KMS-11 (cell line): ENCODE measurements at regions not wholly inside any gene's neighbourhood (a gene's known extent, or its start where the extent isn't known, plus 50 kb on each side); places are given as distances from the start of the nearest gene placed in this dataset.

Source experiments
- H2AFZ ChIP-seq: fragments of 200-600 bp; sonication (generic); 2 replicates; pipeline ENCODE4 v1.6.1; 2016; ENCODE audit warnings: antibody characterized with exemption, mixed run types, low read depth
- H3K27ac ChIP-seq: fragments of 200-600 bp; sonication (generic); 2 replicates; pipeline ENCODE4 v1.6.1; 2016; ENCODE audit warnings: mild to moderate bottlenecking, mixed run types
- H3K27me3 ChIP-seq: fragments of 200-600 bp; sonication (generic); 2 replicates; pipeline ENCODE4 v1.6.1; 2017; ENCODE audit warnings: mild to moderate bottlenecking, low read depth, mixed run types, moderate library complexity; ENCODE audit not compliant: insufficient read depth
- H3K36me3 ChIP-seq: fragments of 200-600 bp; sonication (generic); 2 replicates; pipeline ENCODE4 v1.6.1; 2017; ENCODE audit warnings: mild to moderate bottlenecking, mixed run types; ENCODE audit not compliant: insufficient read depth
- H3K4me1 ChIP-seq: fragments of 200-600 bp; sonication (generic); 2 replicates; pipeline ENCODE4 v1.6.1; 2016; ENCODE audit warnings: mild to moderate bottlenecking, low read depth, mixed run types; ENCODE audit not compliant: poor library complexity, severe bottlenecking
- H3K4me2 ChIP-seq: fragments of 200-600 bp; sonication (generic); 2 replicates; pipeline ENCODE4 v1.7.0; 2016; ENCODE audit warnings: mild to moderate bottlenecking, mixed run types
- H3K4me3 ChIP-seq: fragments of 200-600 bp; sonication (generic); IDR thresholded peaks from 2 replicates; pipeline ENCODE4 v1.6.1; 2017; ENCODE audit warnings: low read depth, low read length, mixed read lengths; ENCODE audit not compliant: insufficient read depth
- H3K79me2 ChIP-seq: fragments of 200-600 bp; sonication (generic); 2 replicates; pipeline ENCODE4 v1.6.1; 2016; ENCODE audit warnings: low read depth, mixed run types; ENCODE audit not compliant: insufficient read depth
- H3K9ac ChIP-seq: fragments of 200-600 bp; sonication (generic); 2 replicates; pipeline ENCODE4 v1.6.1; 2016; ENCODE audit warnings: mild to moderate bottlenecking, mixed run types
- H4K20me1 ChIP-seq: fragments of 200-600 bp; sonication (generic); 2 replicates; pipeline ENCODE4 v1.6.1; 2016; ENCODE audit warnings: mild to moderate bottlenecking, mixed run types; ENCODE audit not compliant: insufficient read depth
- TF ChIP-seq, protein P1 (sequence below): fragments of 200-600 bp; sonication (generic); conservative IDR thresholded peaks from 2 replicates; pipeline ENCODE4 v1.6.1; 2017; ENCODE audit warnings: low read depth, mild to moderate bottlenecking, antibody characterized with exemption, low read length, moderate library complexity, mixed read lengths

- Histone ChIP-seq H3K36me3 (no peaks in the 10 kb centered on the region), H4K20me1 (no peaks in the 10 kb centered on the region), H2AFZ (no peak overlapping the region), H3K27ac (no peak overlapping the region), H3K4me1 (no peaks in the 10 kb centered on the region), H3K4me3 (no peak overlapping the region), H3K4me2 (no peak overlapping the region), H3K27me3 (no peaks in the 10 kb centered on the region), H3K79me2 (no peaks in the 10 kb centered on the region), H3K9ac (no peak overlapping the region)
- TF ChIP-seq, protein P1, sequence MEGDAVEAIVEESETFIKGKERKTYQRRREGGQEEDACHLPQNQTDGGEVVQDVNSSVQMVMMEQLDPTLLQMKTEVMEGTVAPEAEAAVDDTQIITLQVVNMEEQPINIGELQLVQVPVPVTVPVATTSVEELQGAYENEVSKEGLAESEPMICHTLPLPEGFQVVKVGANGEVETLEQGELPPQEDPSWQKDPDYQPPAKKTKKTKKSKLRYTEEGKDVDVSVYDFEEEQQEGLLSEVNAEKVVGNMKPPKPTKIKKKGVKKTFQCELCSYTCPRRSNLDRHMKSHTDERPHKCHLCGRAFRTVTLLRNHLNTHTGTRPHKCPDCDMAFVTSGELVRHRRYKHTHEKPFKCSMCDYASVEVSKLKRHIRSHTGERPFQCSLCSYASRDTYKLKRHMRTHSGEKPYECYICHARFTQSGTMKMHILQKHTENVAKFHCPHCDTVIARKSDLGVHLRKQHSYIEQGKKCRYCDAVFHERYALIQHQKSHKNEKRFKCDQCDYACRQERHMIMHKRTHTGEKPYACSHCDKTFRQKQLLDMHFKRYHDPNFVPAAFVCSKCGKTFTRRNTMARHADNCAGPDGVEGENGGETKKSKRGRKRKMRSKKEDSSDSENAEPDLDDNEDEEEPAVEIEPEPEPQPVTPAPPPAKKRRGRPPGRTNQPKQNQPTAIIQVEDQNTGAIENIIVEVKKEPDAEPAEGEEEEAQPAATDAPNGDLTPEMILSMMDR, result no peak
Measured at GRCh38 chr3:96169111-96169766, 645.2 kb upstream of the EPHA6 start.

DNA sequence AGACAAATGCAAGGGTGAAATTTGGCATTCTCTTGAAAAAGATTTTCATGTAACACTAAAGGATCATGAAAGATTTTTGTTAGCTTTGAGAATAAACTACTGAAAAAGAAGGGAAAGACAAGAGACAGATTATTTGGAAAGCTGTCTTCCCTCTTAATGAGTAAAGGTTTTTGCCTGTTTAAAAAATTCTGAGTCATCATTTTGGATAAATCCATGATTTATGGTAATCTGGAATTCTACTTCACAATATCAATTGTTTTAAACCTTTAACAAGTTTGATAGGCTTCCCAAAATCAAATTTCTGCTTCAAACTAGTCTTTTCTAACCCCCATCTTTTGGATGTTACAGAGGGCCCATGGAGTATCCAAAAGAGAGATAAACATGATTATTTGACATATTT lies 641.5 kb upstream of the EPHA6 start:
- Histone ChIP-seq H4K20me1 (no peaks in the 10 kb centered on the region), H3K36me3 (no peaks in the 10 kb centered on the region), H3K27ac (no peak overlapping the region), H2AFZ (no peak overlapping the region), H3K79me2 (no peaks in the 10 kb centered on the region), H3K9ac (no peak overlapping the region), H3K4me1 (no peaks in the 10 kb centered on the region), H3K27me3 (no peaks in the 10 kb centered on the region), H3K4me2 (no peak overlapping the region), H3K4me3 (no peak overlapping the region)
- TF ChIP-seq, protein P1, result no peak

DNA sequence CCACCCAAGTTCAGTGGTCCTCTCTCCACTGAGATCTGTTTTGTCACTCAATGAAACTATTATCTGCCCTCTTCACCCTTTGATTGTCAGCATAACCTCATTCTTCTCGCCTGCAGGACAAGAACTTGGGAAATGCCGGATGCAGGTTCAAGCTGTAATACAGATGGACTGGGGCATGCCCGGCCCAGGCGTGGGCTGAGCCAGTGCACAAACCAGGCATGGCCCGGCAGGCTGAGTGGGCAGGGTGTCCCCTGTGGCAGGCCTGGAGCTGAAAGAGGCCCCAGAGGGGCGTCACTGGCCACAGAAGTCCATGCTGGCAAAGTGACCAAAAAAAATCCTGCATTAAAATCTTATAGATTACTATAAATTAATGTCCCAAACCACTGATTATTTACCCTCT lies 638.9 kb upstream of the EPHA6 start:
- H2AFZ ChIP-seq, result no peak overlapping the region
- TF ChIP-seq, protein P1, result no peak
- no peaks in the 10 kb centered on the region for H4K20me1 ChIP-seq
- H3K4me3 ChIP-seq, result no peak overlapping the region
- H3K9ac ChIP-seq, result no peak overlapping the region
- H3K79me2 ChIP-seq, result no peaks in the 10 kb centered on the region
- no peaks in the 10 kb centered on the region for H3K27me3 ChIP-seq
- H3K4me1 ChIP-seq, result no peaks in the 10 kb centered on the region
- no peak overlapping the region for H3K4me2 ChIP-seq
- H3K27ac ChIP-seq, result no peak overlapping the region
- no peaks in the 10 kb centered on the region for H3K36me3 ChIP-seq

DNA sequence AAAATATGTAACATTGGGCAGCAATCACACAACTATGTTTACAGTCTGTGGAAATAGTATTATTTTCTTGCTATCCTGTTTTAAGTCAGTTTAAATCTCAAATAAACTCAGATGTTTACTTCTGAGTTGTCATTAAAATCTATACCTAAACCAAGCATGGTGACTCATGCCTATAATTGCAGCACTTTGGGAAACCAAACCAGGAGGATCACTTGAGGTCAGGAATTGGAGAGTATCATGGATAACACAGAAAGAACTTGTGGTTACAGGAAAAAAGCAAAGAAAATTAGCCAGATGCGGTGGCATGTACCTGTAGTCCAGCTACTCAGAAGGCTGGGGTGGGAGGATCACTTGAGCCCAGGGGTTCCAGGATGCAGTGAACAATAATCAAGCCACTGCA lies 631.6 kb upstream of the EPHA6 start:
- Histone ChIP-seq H3K9ac (no peak overlapping the region), H3K79me2 (no peaks in the 10 kb centered on the region), H3K27me3 (no peaks in the 10 kb centered on the region), H3K36me3 (no peaks in the 10 kb centered on the region), H3K4me1 (no peaks in the 10 kb centered on the region), H3K27ac (no peak overlapping the region), H3K4me2 (no peak overlapping the region), H2AFZ (no peak overlapping the region), H3K4me3 (no peak overlapping the region), H4K20me1 (no peaks in the 10 kb centered on the region)
- TF ChIP-seq, protein P1, result no peak
